ENCODE measurements at regions not wholly inside any gene's neighbourhood (a gene's known extent, or its start where the extent isn't known, plus 50 kb on each side); places are given as distances from the start of the nearest gene placed in this dataset.
"Not testable (repeated sequence)": the region's sequence is repeated elsewhere in the genome, so short reads cannot be mapped to it uniquely, and the experiment has no call there.

- not testable (repeated sequence) for DNase-seq
Observed at GRCh38 chr10:62500116-62500515, 125.9 kb downstream of the ZNF365 start.

- no peak for DNase-seq
Observed at GRCh38 chr10:62501547-62501946, 127.4 kb downstream of the ZNF365 start.

- DNase-seq: no peak
Observed at GRCh38 chr10:62502995-62503613, 128.9 kb downstream of the ZNF365 start.

- DNase-seq: no peak
Observed at GRCh38 chr10:62503872-62504271, 129.7 kb downstream of the ZNF365 start.

- DNase-seq: no peak
Observed at GRCh38 chr10:62506371-62506770, 132.2 kb downstream of the ZNF365 start.

GRCh38 chr10:62511238-62511637 lies 137.1 kb downstream of the ZNF365 start:
- no peak for DNase-seq

- no peak for DNase-seq
Observed at GRCh38 chr10:62511656-62512055, 137.5 kb downstream of the ZNF365 start.

- DNase-seq: no peak
Observed at GRCh38 chr10:62512732-62513475, 138.7 kb downstream of the ZNF365 start.

GRCh38 chr10:62514079-62514693 lies 140.0 kb downstream of the ZNF365 start:
- no peak for DNase-seq

- DNase-seq: no peak
Observed at GRCh38 chr10:62517252-62517651, 143.1 kb downstream of the ZNF365 start.

GRCh38 chr10:62527019-62527827 lies 153.1 kb downstream of the ZNF365 start:
- DNase-seq: no peak

GRCh38 chr10:62528441-62528840 lies 154.3 kb downstream of the ZNF365 start:
- no peak for DNase-seq

GRCh38 chr10:62529396-62529795 lies 155.2 kb downstream of the ZNF365 start:
- no peak for DNase-seq

GRCh38 chr10:62534031-62534430 lies 159.9 kb downstream of the ZNF365 start:
- no peak for DNase-seq

- DNase-seq: no peak
Observed at GRCh38 chr10:62538606-62539005, 164.4 kb downstream of the ZNF365 start.

GRCh38 chr10:62540389-62540788 lies 166.2 kb downstream of the ZNF365 start:
- DNase-seq: no peak

- no peak for DNase-seq
Observed at GRCh38 chr10:62541811-62542210, 167.6 kb downstream of the ZNF365 start.

- DNase-seq: no peak
Observed at GRCh38 chr10:62543571-62544355, 169.6 kb downstream of the ZNF365 start.

- DNase-seq: no peak
Observed at GRCh38 chr10:62545160-62546066, 171.2 kb downstream of the ZNF365 start.

- no peak for DNase-seq
Observed at GRCh38 chr10:62548686-62549085, 174.5 kb downstream of the ZNF365 start.

- DNase-seq: no peak
Observed at GRCh38 chr10:62550173-62550572, 176.0 kb downstream of the ZNF365 start.
